ENCODE measurements at regions not wholly inside any gene's neighbourhood (a gene's known extent, or its start where the extent isn't known, plus 50 kb on each side); places are given as distances from the start of the nearest gene placed in this dataset.
"Not testable (repeated sequence)": the region's sequence is repeated elsewhere in the genome, so short reads cannot be mapped to it uniquely, and the experiment has no call there.

DNA sequence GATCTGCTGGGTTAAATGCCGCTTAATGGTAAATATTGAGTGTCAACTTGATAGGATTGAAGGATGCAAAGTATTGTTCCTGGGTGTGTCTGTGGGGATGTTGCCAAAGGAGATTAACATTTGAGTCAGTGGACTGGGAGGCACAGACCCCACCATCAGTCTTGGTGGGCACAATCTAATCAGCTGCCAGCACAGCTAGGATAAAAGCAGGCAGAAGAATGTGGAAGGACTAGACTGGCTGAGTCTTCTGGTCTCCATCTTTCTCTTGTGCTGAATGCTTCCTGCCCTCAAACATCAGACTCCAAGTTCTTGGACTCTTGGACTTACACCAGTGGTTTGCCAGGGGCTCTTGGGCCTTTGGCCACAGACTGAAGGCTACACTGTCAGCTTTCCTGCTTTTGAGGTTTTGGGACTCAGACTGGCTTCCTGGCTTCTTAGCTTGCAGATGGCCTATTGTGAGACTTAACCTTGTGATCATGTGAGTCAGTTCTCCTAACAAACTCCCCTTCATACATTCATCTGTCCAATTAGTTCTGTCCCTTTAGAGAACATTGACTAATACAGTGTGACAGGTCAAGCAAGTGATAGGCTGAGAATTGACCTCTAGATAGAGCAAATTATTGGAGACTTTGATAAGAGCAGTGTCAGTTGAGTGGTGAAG is 332.5 kb downstream of the DLEU7 start:
- not testable (repeated sequence) for FAIRE-seq

DNA sequence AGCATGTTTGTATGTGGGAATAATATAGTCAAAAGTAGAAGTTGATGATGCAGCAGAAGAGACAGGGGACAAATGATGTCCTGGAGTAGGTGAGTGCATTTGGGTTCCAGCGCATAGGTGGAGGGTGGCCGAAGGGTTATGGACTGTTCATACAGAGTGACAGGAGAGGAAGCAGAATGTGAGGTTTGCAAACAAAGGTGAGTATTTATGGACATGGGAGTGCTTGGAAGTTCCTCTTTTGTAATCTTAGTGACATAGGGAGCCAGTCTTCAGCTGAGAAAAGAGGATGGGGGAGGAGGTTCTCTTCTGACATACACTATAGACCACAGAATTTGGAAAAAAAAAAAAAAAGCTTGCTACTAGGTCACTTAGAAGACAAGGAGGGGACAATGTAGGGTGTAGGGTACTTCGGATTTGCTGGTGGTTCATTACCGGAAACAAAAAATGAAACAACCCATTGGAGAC is 331.6 kb downstream of the DLEU7 start:
- no peak for FAIRE-seq

GRCh38 chr13:50512474-50513299 is 330.8 kb downstream of the DLEU7 start:
- peak; percentile 45 for FAIRE-seq

GRCh38 chr13:50513300-50513877 is 330.1 kb downstream of the DLEU7 start:
- FAIRE-seq, result peak; percentile 51

DNA sequence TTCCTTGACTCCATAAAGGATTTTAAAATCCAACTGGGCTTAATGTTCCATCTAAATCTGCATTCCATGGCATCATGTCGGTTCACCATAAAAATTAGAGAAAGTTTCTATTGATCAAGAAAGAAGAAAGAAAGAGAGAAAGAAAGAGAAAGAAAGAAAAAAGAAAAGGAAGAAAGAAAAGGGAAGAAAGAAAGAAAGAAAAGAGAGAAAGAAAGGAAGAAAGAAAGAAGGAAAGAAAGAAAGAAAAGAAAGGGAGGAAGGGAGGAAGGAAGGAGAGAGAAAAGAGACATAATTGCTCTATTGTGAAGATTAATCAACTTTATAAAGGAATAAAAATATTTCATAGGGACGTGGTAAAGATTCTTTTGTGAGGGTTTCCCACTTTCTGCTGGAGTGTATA is 329.2 kb downstream of the DLEU7 start:
- no peak for FAIRE-seq

- FAIRE-seq, result no peak
Observed at GRCh38 chr13:50518131-50518530, 325.4 kb downstream of the DLEU7 start.

DNA sequence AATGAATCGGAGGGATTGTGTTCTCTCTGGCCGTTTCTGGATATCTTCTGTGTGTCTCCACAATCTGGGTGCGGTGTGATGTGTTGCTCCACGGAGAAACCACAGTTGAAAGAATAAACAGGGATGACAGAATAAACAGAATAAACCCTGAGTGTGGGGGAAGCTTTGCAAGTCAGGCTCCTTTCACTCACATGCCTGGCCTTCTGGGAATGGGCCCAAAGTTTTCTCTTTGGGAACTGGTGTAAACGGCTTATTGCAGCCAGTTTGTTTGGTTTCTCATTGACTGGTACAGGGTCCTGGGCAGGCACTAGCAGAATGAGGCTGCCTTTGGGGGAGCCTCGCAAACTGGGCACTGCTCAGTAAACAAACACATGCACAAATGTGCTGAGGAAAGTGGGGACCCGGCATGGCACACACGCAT is 324.7 kb downstream of the DLEU7 start:
- no peak for FAIRE-seq

DNA sequence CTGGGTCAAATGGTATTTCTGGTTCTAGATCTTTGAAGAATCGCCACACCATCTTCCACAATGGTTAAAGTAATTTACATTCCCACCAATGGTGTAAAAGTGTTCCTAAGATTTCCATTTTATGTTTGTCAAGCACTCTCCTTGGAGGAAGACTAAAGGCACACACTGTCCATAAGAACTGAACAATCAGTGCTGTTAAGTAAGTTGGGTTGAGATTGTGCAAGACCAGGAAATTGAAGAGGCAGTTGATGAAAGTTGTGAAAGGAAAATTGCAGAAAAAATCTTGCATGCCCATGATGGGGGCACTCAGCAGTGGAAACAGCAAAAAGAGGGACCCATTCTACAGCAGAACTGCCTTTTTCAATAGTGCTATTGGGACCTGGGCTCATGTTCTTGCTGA is 323.6 kb downstream of the DLEU7 start:
- no peak for FAIRE-seq

- FAIRE-seq, result no peak
Observed at GRCh38 chr13:50521006-50521830, 322.3 kb downstream of the DLEU7 start.

DNA sequence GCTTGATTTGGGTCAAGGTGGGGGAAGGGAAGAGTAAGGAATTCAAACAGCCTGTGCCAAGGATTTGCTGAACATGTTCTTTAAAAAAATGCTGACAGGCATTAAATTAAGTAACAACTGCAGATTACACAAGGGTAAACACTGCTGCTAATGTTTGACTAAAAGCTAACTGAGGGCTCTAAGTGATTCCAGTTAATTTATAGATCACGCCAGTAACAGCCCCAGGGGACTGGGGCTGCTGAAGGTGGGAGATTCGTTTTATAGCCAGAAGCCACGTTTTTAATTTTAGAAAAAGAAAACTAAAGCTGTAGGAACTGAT is 321.7 kb downstream of the DLEU7 start:
- FAIRE-seq, result peak; percentile 98

GRCh38 chr13:50522506-50522905 is 321.0 kb downstream of the DLEU7 start:
- no peak for FAIRE-seq

GRCh38 chr13:50523307-50523706 is 320.2 kb downstream of the DLEU7 start:
- no peak for FAIRE-seq

- no peak for FAIRE-seq
Observed at GRCh38 chr13:50524560-50524959, 318.9 kb downstream of the DLEU7 start.

- no peak for FAIRE-seq
Observed at GRCh38 chr13:50526661-50527071, 316.8 kb downstream of the DLEU7 start.

- FAIRE-seq, result no peak
Observed at GRCh38 chr13:50527188-50527587, 316.3 kb downstream of the DLEU7 start.

DNA sequence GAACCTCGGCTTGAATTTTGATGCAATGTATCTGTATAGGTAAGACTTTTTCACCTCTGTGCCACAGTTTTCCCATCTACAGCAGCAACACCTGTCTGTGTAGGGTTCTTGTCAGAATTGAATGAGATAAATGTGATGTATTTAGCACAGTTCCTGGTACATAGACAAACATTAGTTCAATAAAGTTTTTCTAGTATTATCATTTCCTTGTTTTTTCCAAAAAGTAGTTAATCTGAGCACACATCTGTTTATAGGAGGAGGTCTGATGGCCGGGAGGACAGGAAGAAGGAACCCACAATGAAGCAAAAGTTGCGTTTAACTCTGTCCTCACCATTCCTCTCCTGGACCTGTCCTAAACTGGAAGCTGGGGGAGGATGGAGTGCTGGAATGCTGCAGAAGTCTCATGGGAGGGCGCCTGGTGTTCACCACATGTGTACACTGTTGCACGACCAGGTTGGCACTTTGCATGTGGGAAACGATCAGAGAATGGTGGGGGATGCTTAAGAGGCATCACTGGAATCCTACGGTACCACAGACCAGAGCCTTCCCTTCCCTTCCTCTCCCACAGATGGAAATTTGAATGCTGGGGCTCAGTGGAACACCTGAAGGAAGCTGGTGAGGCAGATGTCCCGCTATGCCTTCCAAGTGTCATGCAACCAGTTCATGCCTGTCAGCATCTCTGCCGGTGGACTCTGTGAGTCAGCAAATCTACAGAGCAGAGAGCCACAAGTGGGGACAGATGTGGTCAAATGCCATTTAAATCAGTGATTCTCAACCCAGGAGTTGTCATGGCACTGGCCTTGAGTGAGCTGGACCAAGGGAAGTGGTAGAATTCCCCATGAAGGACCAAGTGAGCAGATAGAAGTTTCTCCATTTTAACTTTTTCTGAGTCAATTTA is 315.6 kb downstream of the DLEU7 start:
- FAIRE-seq, result no peak

- no peak for FAIRE-seq
Observed at GRCh38 chr13:50529154-50529882, 314.2 kb downstream of the DLEU7 start.

- FAIRE-seq, result peak; percentile 98
Observed at GRCh38 chr13:50531917-50532899, 311.3 kb downstream of the DLEU7 start.

- FAIRE-seq, result no peak
Observed at GRCh38 chr13:50535050-50535449, 308.4 kb downstream of the DLEU7 start.

DNA sequence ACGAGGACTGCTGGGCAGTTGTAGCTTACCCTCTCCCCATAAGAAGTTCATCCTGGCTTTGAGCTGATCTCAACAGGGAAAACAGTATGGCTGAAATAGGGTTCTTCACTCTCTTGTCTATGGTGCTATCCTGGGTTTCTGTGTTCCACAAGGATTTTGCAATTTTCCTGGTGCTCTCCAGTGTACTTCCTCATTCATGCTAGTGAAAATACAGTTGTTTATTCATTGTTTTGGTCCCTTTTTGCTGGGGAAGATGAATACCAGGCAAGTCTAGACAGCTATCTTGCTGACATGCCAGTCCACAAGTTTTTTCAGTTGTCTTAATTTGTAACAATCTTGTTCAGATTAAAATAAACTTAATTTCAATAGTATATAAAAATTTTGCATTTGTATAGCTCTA is 306.5 kb downstream of the DLEU7 start:
- FAIRE-seq, result no peak
